Fibroblast of the aortic adventitia (primary cell): ENCODE measurements at regions not wholly inside any gene's neighbourhood (a gene's known extent, or its start where the extent isn't known, plus 50 kb on each side); places are given as distances from the start of the nearest gene placed in this dataset.

Experiments
- DNase-seq: peaks from one replicate; pipeline ENCODE4 v3.0.0-alpha.2; 2010; ENCODE audit warnings: low read depth
- H3K4me3 ChIP-seq: 2 replicates; pipeline ENCODE4 v1.5.1; 2011; ENCODE audit warnings: low read depth, mild to moderate bottlenecking, control low read depth, low read length, moderate library complexity
- TF ChIP-seq, protein P1 (sequence below): IDR thresholded peaks from 2 replicates; pipeline ENCODE4 v1.5.1; 2011; ENCODE audit warnings: mild to moderate bottlenecking, low read length, control low read depth, inconsistent platforms; ENCODE audit not compliant: insufficient read depth

DNA sequence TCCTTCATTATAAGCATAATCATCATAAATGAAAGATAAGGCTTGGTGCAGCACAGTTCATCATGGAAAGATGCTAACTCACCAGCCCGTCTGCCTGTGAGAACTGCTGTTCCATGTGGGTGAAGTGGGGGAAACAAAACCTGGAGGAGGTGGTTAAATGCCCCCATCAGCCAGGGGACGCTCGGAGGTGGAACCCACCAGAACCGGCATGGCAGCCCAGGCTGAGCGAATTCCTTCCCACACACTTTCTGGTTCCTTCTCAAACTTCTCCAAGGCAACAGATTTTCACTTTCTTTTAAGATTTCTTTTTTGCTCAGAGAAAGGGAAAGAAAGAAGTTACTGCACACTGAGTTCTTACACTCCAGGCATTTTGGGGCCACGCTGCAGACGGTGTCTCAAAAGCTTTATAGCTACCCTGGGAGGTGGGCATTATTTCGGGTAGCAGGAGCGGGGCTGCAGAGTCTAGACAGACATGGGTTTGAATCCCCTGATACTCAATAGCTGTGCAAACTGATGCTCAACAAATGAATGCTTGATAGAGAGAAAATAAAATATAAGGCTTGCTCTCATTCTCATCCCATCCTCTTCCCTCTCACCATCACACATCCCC, 190.7 kb downstream of the BCL11B start:
- H3K4me3 ChIP-seq = no peak overlapping the region
- no peak for DNase-seq
- TF ChIP-seq, protein P1, sequence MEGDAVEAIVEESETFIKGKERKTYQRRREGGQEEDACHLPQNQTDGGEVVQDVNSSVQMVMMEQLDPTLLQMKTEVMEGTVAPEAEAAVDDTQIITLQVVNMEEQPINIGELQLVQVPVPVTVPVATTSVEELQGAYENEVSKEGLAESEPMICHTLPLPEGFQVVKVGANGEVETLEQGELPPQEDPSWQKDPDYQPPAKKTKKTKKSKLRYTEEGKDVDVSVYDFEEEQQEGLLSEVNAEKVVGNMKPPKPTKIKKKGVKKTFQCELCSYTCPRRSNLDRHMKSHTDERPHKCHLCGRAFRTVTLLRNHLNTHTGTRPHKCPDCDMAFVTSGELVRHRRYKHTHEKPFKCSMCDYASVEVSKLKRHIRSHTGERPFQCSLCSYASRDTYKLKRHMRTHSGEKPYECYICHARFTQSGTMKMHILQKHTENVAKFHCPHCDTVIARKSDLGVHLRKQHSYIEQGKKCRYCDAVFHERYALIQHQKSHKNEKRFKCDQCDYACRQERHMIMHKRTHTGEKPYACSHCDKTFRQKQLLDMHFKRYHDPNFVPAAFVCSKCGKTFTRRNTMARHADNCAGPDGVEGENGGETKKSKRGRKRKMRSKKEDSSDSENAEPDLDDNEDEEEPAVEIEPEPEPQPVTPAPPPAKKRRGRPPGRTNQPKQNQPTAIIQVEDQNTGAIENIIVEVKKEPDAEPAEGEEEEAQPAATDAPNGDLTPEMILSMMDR = no peak

GRCh38 chr14:99081880-99082279, 190.1 kb downstream of the BCL11B start:
- TF ChIP-seq, protein P1 = no peak
- DNase-seq = no peak

GRCh38 chr14:99093532-99094517, 178.2 kb downstream of the BCL11B start:
- TF ChIP-seq, protein P1 = no peak
- no peak for DNase-seq
- H3K4me3 ChIP-seq = no peak overlapping the region

More at GRCh38 chr14:99081880-99082279, 190.1 kb downstream of the BCL11B start:
- no peak overlapping the region for H3K4me3 ChIP-seq

GRCh38 chr14:99094901-99095300, 177.1 kb downstream of the BCL11B start:
- no peak overlapping the region for H3K4me3 ChIP-seq
- TF ChIP-seq, protein P1 = no peak
- DNase-seq = no peak

DNA sequence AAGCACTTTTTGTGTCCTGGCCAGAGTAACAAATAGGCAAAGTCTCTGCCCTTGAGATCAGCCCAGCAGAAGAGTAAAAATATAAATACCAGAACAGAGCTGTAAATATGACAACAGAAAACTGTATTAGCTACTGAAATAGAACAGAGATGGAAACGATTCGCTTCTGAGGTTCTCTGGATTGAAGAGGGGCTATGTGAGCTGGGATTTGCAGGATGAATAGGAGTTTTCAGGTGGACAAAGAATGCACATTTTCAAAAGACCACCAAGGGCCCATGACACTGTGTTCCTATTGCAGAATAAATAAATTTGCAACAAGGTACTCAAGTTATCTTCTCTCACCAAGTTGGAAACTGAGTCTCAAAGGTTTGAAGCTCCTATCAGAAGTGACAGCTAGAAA, 176.6 kb downstream of the BCL11B start:
- TF ChIP-seq, protein P1 = no peak
- DNase-seq = no peak

DNA sequence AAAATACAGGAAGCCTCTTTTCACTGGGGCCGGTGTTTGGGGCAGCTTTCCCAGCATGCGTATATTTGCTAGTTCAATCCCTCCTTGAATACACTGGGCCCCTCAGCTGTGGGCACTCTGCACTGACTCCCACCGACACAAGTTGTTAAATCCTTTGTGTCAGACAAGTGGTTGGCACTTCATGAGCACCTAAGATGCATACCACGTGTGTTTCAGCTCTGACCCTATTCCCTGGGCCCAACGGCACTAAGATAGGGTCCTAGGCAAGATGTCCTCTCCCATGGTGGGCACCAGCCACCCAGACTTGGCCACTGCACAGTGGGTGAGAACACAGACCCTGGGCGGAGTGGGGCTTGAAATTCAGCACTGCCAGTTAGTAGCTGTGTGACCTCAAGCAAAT, 173.8 kb downstream of the BCL11B start:
- DNase-seq = no peak
- TF ChIP-seq, protein P1 = no peak
- H3K4me3 ChIP-seq = no peak overlapping the region

More for the DNA sequence above, 176.6 kb downstream of the BCL11B start:
- H3K4me3 ChIP-seq = no peak overlapping the region
